SU-DHL-6 (cell line): ENCODE measurements at regions not wholly inside any gene's neighbourhood (a gene's known extent, or its start where the extent isn't known, plus 50 kb on each side); places are given as distances from the start of the nearest gene placed in this dataset.

Experiments used
- CTCF ChIP-seq: fragments of 200-600 bp; sonication (generic); IDR thresholded peaks from one replicate; pipeline ENCODE4 v1.5.1; 2017; ENCODE audit warnings: antibody characterized with exemption, mild to moderate bottlenecking, low read length, moderate library complexity; ENCODE audit not compliant: insufficient read depth, poor library complexity, severe bottlenecking
- EZH2phosphoT487 ChIP-seq: fragments of 200-600 bp; sonication (generic), shearing (Covaris generic); conservative IDR thresholded peaks from 2 replicates; pipeline ENCODE4 v1.6.1; 2018; ENCODE audit warnings: mild to moderate bottlenecking, antibody characterized with exemption, low read length, moderate library complexity, mixed read lengths

GRCh38 chr15:62856466-62857246, 185.9 kb upstream of the TPM1 start:
- TF ChIP-seq CTCF (no peak), EZH2phosphoT487 (no peak)
